ENCODE measurements at regions not wholly inside any gene's neighbourhood (a gene's known extent, or its start where the extent isn't known, plus 50 kb on each side); places are given as distances from the start of the nearest gene placed in this dataset.

GRCh38 chr16:54796211-54796610, 134.5 kb upstream of the IRX5 start:
- Histone ChIP-seq H3F3A (replicated peaks; ENCODE audit: low read depth) (no peaks in the 10 kb centered on the region), H3K27ac (ENCODE audit: low read depth) (no peak overlapping the region), H3K4me2 (no peak overlapping the region), H3K4me1 (ENCODE audit: insufficient read depth) (no peaks in the 10 kb centered on the region), H3K4me3 (no peak overlapping the region), H3K27me3 (ENCODE audit: insufficient read depth) (no peaks in the 10 kb centered on the region), H4K20me1 (replicated peaks; ENCODE audit: insufficient read depth) (no peaks in the 10 kb centered on the region), H3K79me2 (replicated peaks; ENCODE audit: insufficient read depth) (no peaks in the 10 kb centered on the region), H3K9me2 (ENCODE audit: insufficient read depth) (no peaks in the 10 kb centered on the region), H2AFZ (no peak overlapping the region), H3K36me3 (ENCODE audit: insufficient read depth) (no peaks in the 10 kb centered on the region)
- Mint-ChIP-seq H3K27me3 (ENCODE audit: insufficient read depth, low read depth, poor library complexity) (peaks cover 3% of the 10 kb centered on the region), H3K36me3 (ENCODE audit: low read depth) (peaks cover 5% of the 10 kb centered on the region; the same call in 1 of the 3 replicates), H3K9me3 (peaks cover 10% of the 10 kb centered on the region), H3K4me1 (no peaks in the 10 kb centered on the region), H3K4me3 (no peak overlapping the region), H3K27ac (no peak overlapping the region)
- no peak for ATAC-seq
- no peak for DNase-seq (ENCODE audit: low spot score)
- no peak for TF ChIP-seq EZH2phosphoT487 (IDR thresholded peaks at IDR 0.05; ENCODE audit: unreplicated experiment)
- TF ChIP-seq STAT1 (IDR thresholded peaks at IDR 0.05; ENCODE audit: unreplicated experiment): no peak
- no peak for TF ChIP-seq EZH2 (IDR thresholded peaks at IDR 0.05; ENCODE audit: low read depth, unreplicated experiment)
- no peak for TF ChIP-seq JUNB (IDR thresholded peaks at IDR 0.05; ENCODE audit: unreplicated experiment)
- TF ChIP-seq, protein P1, sequence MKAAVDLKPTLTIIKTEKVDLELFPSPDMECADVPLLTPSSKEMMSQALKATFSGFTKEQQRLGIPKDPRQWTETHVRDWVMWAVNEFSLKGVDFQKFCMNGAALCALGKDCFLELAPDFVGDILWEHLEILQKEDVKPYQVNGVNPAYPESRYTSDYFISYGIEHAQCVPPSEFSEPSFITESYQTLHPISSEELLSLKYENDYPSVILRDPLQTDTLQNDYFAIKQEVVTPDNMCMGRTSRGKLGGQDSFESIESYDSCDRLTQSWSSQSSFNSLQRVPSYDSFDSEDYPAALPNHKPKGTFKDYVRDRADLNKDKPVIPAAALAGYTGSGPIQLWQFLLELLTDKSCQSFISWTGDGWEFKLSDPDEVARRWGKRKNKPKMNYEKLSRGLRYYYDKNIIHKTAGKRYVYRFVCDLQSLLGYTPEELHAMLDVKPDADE (IDR thresholded peaks at IDR 0.05): no peak
- no peak for TF ChIP-seq POLR2AphosphoS5 (IDR thresholded peaks at IDR 0.05; ENCODE audit: low read depth)
- TF ChIP-seq CREB1 (CRISPR knock-in tag; IDR thresholded peaks at IDR 0.05; ENCODE audit: low read depth): no peak
- no peak for TF ChIP-seq ZNF114 (CRISPR knock-in tag; IDR thresholded peaks at IDR 0.05)
- no peak for TF ChIP-seq ZNF331 (CRISPR knock-in tag; IDR thresholded peaks at IDR 0.05; ENCODE audit: low read depth)
- TF ChIP-seq REST (IDR thresholded peaks at IDR 0.05; ENCODE audit: unreplicated experiment): no peak
- TF ChIP-seq, protein P2, sequence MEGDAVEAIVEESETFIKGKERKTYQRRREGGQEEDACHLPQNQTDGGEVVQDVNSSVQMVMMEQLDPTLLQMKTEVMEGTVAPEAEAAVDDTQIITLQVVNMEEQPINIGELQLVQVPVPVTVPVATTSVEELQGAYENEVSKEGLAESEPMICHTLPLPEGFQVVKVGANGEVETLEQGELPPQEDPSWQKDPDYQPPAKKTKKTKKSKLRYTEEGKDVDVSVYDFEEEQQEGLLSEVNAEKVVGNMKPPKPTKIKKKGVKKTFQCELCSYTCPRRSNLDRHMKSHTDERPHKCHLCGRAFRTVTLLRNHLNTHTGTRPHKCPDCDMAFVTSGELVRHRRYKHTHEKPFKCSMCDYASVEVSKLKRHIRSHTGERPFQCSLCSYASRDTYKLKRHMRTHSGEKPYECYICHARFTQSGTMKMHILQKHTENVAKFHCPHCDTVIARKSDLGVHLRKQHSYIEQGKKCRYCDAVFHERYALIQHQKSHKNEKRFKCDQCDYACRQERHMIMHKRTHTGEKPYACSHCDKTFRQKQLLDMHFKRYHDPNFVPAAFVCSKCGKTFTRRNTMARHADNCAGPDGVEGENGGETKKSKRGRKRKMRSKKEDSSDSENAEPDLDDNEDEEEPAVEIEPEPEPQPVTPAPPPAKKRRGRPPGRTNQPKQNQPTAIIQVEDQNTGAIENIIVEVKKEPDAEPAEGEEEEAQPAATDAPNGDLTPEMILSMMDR (conservative IDR thresholded peaks at IDR 0.05; ENCODE audit: low read depth in 2 of 2): no peak
- no peak for TF ChIP-seq ZNF462 (CRISPR knock-in tag; IDR thresholded peaks at IDR 0.05)
- no peak for TF ChIP-seq NANOG (IDR thresholded peaks at IDR 0.05; ENCODE audit: borderline replicate concordance)
